GM18951 (cell line): ENCODE measurements at regions not wholly inside any gene's neighbourhood (a gene's known extent, or its start where the extent isn't known, plus 50 kb on each side); places are given as distances from the start of the nearest gene placed in this dataset.

Source experiments
- POLR2A ChIP-seq: IDR thresholded peaks from 4 replicates; pipeline ENCODE4 v1.6.1; 2011; ENCODE audit warnings: mild to moderate bottlenecking; ENCODE audit not compliant: insufficient read length, insufficient read depth; ENCODE audit errors: extremely low read depth
- in situ Hi-C: fragments of 300-500 bp; cut with MboI; formaldehyde crosslinking; loops from one replicate; pipeline ENCODE4 v1.12.0; 2022; ENCODE audit warnings: low sequenced_read_pairs, mixed read lengths, inconsistent platforms; ENCODE audit not compliant: unreplicated experiment

GRCh38 chr6:139473731-139474130 is 99.3 kb upstream of the CITED2 start:
- no peak for TF ChIP-seq POLR2A
- in situ Hi-C loops: no loop called here

DNA sequence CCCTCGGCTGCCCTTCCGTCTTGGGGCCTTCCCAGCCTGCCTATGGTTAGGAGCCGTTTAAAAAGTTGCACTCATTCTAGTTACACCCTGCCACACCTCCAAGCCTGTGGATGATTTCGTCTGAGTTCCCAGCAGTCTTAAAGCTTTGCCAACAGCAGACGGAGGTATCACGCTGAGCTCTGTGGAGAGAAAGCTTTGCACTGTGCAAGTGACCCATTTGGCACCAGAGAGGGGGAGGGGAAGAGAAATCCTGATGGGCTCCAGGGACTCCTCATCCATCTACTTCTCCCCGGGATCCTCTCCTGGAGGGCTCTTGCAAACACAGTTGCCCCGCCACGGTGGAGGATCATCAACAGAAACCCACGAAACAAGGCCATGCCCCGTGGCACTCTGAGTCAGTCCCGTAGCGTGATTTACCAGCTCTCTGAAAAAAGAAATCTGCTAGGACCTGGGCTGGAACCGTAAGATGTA is 98.8 kb upstream of the CITED2 start:
- in situ Hi-C loops: no loop called here
- no peak for TF ChIP-seq POLR2A

GRCh38 chr6:139472351-139473015 is 98.0 kb upstream of the CITED2 start:
- no peak for TF ChIP-seq POLR2A
- in situ Hi-C loops: no loop called here

DNA sequence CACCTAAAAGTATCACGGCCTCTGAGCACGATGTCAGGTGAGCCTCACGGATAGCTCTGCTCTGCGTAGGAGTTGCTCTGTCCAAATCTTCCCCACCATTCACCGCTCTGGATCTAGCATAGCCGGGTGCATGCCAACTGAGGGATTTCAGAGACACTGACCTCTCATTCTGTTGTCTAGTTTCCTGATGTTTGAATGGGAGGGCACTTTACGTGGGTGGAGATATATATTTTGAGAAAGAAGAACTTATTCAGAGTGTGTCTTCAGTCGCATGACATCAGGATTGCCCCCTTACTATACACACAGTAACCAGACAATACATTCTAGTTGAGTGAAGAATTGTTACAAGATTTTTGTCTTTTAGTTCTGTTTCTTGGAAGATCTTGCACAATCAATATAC is 96.5 kb upstream of the CITED2 start:
- TF ChIP-seq POLR2A: no peak
- in situ Hi-C loops: no loop called here

DNA sequence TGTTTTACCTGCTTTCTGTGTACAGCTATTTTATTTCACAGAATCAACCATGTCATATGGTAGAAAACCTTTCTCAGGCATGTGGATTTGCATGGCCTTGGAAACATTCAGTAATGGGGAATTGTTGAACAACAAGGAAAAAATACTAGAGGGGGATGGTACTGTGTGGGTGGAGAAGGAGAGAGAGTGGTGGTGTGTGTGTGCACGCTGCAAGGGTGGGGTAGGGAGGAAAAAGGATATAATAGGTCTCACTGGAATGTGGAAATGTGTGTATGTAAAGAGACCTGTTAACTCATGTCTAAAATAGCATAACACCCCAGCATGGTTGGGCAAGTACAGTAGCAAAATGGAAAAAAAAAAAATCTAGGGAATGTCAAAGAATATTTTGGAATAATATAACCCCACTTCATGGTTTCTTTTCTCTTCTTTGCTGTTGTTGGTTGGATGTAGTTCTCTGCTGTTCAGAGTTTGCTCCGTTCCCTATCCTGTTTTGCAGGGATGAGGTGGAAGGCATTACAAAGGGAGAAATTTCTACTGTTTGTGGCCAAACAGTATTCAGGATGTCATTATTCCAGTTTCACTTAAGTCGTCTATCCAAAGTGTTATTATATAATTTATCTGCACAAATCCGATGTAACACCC is 93.9 kb upstream of the CITED2 start:
- in situ Hi-C loops: no loop called here
- TF ChIP-seq POLR2A: no peak

GRCh38 chr6:139457476-139457875 is 83.0 kb upstream of the CITED2 start:
- no peak for TF ChIP-seq POLR2A
- in situ Hi-C loops: no loop called here

DNA sequence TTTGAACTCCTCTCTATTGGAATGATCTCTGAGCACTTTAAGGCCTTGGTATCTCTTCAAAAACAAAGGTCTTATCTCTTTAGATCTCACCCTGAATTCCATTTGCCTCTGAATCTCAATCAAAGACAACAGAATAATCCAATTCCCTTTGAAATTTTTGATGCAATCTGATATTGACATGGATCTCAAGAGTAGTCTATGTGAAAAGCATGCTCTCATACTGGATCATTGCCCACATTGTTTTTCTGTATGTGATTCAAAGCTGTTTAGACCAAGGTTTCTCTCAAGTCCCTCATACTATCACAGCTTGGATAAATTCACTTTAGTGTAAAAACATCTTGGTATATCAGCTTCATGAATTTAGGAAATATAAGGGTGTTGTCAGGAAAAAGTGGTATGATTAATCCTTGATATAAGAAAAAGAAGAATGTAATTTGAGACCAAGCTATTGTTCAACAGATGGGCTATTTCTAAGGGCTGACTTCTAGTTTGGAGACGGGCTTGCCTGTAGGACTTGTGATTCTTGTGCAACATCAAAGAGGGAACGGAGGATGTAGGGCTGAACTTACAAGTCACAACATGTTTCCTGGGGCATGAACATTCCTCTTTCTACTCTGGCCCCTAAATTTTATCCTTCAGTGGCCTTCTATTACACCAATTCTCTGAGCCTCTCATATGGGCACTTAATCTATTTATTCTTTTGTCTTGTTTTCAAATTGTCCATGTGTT is 77.9 kb upstream of the CITED2 start:
- in situ Hi-C loops: no loop called here
- no peak for TF ChIP-seq POLR2A

- in situ Hi-C loops: no loop called here
- TF ChIP-seq POLR2A: no peak
These were observed 75.2 kb upstream of the CITED2 start for GRCh38 chr6:139449611-139450000.

- TF ChIP-seq POLR2A: no peak
- in situ Hi-C loops: no loop called here
These were observed 74.7 kb upstream of the CITED2 start for GRCh38 chr6:139448998-139449610.

DNA sequence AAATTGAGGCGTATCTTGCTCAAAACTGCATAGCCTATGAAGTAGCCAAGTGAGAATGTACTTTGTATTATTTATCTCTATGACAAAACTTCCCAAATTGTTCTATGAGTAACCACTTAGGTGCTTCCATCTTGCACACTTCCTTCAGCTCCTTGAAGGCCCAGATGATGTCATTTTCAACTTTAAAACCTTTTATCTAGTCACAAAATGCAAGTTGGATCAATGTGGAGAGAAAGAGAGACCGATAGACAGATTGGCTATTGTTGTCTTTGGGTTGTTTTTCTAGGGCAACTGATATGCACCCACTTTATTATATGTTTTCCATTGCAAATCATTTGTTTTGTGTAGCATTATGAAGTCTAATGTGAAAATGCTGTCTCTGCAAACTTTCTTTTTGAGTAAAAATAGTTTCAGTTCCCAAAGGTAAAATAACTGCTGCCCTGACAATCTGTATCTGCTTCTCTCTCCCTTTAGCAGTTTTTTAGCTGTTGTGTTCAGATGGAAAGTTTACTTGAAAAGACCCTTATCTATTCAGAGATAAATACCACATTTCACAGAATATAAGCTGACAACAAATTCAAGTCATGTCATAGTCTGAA is 73.7 kb upstream of the CITED2 start:
- in situ Hi-C loops: no loop called here
- no peak for TF ChIP-seq POLR2A

GRCh38 chr6:139447656-139447975 is 73.2 kb upstream of the CITED2 start:
- TF ChIP-seq POLR2A: no peak
- in situ Hi-C loops: no loop called here

DNA sequence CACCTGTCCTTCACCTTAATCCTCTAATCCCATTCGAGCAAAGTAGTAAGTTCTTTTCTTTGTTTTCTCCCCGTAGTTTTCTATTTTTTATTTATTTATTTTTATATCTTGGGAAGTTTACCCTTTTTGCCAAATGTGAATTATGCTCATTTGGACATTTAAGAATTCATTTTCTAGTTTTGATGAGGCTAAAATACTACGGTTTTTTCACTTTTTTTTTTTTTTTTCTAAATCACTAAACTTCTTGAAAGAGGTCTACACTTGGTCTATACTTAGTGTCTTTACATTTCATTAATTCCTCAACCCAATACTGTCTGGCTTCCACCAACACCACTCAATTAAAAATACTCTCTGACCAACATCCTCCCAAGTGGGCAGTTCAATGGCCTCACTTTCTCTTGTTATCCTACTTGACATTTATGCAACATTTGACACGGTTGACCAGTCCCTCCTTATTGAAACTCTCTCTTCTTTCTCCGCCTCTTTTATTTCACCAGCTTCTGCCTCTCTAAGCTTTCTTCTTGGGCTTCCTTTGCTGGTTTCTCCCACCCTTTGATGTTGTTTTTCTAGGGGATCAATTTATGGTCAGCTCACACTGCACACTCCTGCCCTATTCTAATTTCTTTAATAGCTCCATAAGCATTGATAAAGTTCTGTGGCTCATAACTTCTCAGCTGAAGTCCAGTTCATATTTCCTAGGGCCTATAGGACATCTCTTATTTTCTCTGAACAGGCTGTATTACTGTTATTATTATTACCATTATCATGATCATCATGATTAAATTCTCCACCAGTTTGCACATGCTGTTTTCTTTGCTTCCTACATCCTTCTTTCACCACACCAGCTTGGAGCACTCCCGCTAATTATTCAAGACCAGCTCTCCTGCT is 72.6 kb upstream of the CITED2 start:
- in situ Hi-C loops: no loop called here
- TF ChIP-seq POLR2A: no peak
